ENCODE measurements at regions not wholly inside any gene's neighbourhood (a gene's known extent, or its start where the extent isn't known, plus 50 kb on each side); places are given as distances from the start of the nearest gene placed in this dataset.

GRCh38 chr4:124151031-124151430 lies 561.5 kb downstream of the ANKRD50 start:
- no peak for TF ChIP-seq POLR2A (IDR thresholded peaks at IDR 0.05; ENCODE audit: low read depth, low read length)
- TF ChIP-seq POLR2AphosphoS5 (IDR thresholded peaks at IDR 0.05; ENCODE audit: low read depth, low read length): no peak
- TF ChIP-seq TAF1 (IDR thresholded peaks at IDR 0.05; ENCODE audit: borderline replicate concordance, low read depth, low read length): no peak

Data from GM12892 (cell line).